Fibroblast of lung (primary cell): ENCODE measurements at regions not wholly inside any gene's neighbourhood (a gene's known extent, or its start where the extent isn't known, plus 50 kb on each side); places are given as distances from the start of the nearest gene placed in this dataset.

Experiments used
- DNase-seq, 2 donors: peaks; one replicate each; pipeline versions ENCODE4 v3.0.0 to v3.0.0-alpha.2; 2010; ENCODE audit warnings: low read depth in 2 of 2
- H2AFZ ChIP-seq: 2 replicates; pipeline ENCODE4 v1.5.1; 2012; ENCODE audit warnings: low read length, control low read depth, inconsistent platforms
- H3K27ac ChIP-seq: 2 replicates; pipeline ENCODE4 v1.5.1; 2011; ENCODE audit warnings: low read length, control low read depth; ENCODE audit not compliant: insufficient read depth
- H3K27me3 ChIP-seq: 2 replicates; pipeline ENCODE4 v1.5.1; 2011; ENCODE audit warnings: mild to moderate bottlenecking, low read length; ENCODE audit not compliant: control insufficient read depth, insufficient read depth
- H3K36me3 ChIP-seq: 2 replicates; pipeline ENCODE4 v1.5.1; 2011; ENCODE audit warnings: low read length; ENCODE audit not compliant: control insufficient read depth, insufficient read depth
- H3K4me1 ChIP-seq: 2 replicates; pipeline ENCODE4 v1.5.1; 2011; ENCODE audit warnings: low read length; ENCODE audit not compliant: control insufficient read depth, insufficient read depth; ENCODE audit errors: extremely low read depth
- H3K4me2 ChIP-seq: 2 replicates; pipeline ENCODE4 v1.5.1; 2011; ENCODE audit warnings: low read length, control low read depth; ENCODE audit not compliant: insufficient read depth; ENCODE audit errors: extremely low read depth
- H3K4me3 ChIP-seq, 4 experiments: fragments of 200-600 bp in 1 of 4; sonication (generic) in 1 of 4; replicated peaks in 1 of 4; 2 replicates each; pipeline ENCODE4 v1.5.1; 2011 to 2016; ENCODE audit warnings: low read length in 4 of 4, low read depth in 3 of 4, mild to moderate bottlenecking in 3 of 4, control low read depth in 2 of 4, inconsistent platforms in 1 of 4, mixed read lengths in 1 of 4; ENCODE audit not compliant: insufficient read depth in 1 of 4; ENCODE audit errors: control extremely low read depth in 1 of 4
- H3K79me2 ChIP-seq: 2 replicates; pipeline ENCODE4 v1.5.1; 2012; ENCODE audit warnings: mild to moderate bottlenecking, low read length, inconsistent platforms; ENCODE audit not compliant: control insufficient read depth, insufficient read depth
- H3K9ac ChIP-seq: 2 replicates; pipeline ENCODE4 v1.5.1; 2011; ENCODE audit warnings: mild to moderate bottlenecking, low read length, control low read depth; ENCODE audit not compliant: insufficient read depth
- H3K9me3 ChIP-seq: 2 replicates; pipeline ENCODE4 v1.5.1; 2012; ENCODE audit warnings: low read depth, low read length; ENCODE audit not compliant: control insufficient read depth, insufficient read depth
- H4K20me1 ChIP-seq: 2 replicates; pipeline ENCODE4 v1.5.1; 2011; ENCODE audit warnings: low read length; ENCODE audit not compliant: control insufficient read depth, insufficient read depth; ENCODE audit errors: extremely low read depth
- CTCF ChIP-seq, 2 donors: IDR thresholded peaks in 1 of 2; conservative IDR thresholded peaks in 1 of 2; 1 replicate in 1 of 2; 2 replicates in 1 of 2; pipeline ENCODE4 v1.5.1; 2011 to 2012; ENCODE audit warnings: low read length in 2 of 2, control low read depth in 1 of 2, inconsistent platforms in 1 of 2, low read depth in 1 of 2, mild to moderate bottlenecking in 1 of 2
- EZH2 ChIP-seq: IDR thresholded peaks from 2 replicates; pipeline ENCODE4 v1.5.1; 2012; ENCODE audit warnings: low read length, control low read depth, mild to moderate bottlenecking; ENCODE audit errors: missing control alignments

GRCh38 chr1:119288751-119289150 lies 79.8 kb upstream of the HAO2 start:
- Histone ChIP-seq H2AFZ (no peak overlapping the region), H4K20me1 (no peaks in the 10 kb centered on the region), H3K9me3 (no peaks in the 10 kb centered on the region), H3K36me3 (no peaks in the 10 kb centered on the region), H3K4me1 (peaks cover 2% of the 10 kb centered on the region), H3K4me2 (no peak overlapping the region), H3K27me3 (no peaks in the 10 kb centered on the region), H3K9ac (no peak overlapping the region), H3K79me2 (no peaks in the 10 kb centered on the region), H3K4me3 (no peak overlapping the region), H3K27ac (no peak overlapping the region)
- peak in 1 of 2 donors; percentile 68 for DNase-seq
- TF ChIP-seq EZH2 (no peak), CTCF (conservative IDR thresholded peaks at IDR 0.05 in 1 of 2, IDR thresholded peaks at IDR 0.05 in 1 of 2; ENCODE audit: low read depth in 1 of 2, low read length in 2 of 2) (no peak)

GRCh38 chr1:119290297-119290696 lies 78.3 kb upstream of the HAO2 start:
- Histone ChIP-seq H4K20me1 (no peaks in the 10 kb centered on the region), H3K4me1 (peaks cover 2% of the 10 kb centered on the region), H2AFZ (no peak overlapping the region), H3K4me2 (no peak overlapping the region), H3K27me3 (no peaks in the 10 kb centered on the region), H3K9me3 (no peaks in the 10 kb centered on the region), H3K4me3 (no peak overlapping the region), H3K36me3 (no peaks in the 10 kb centered on the region), H3K79me2 (no peaks in the 10 kb centered on the region), H3K27ac (no peak overlapping the region), H3K9ac (no peak overlapping the region)
- no peak for TF ChIP-seq CTCF (conservative IDR thresholded peaks at IDR 0.05 in 1 of 2, IDR thresholded peaks at IDR 0.05 in 1 of 2; ENCODE audit: low read depth in 1 of 2, low read length in 2 of 2)
- TF ChIP-seq EZH2: no peak
- no peak for DNase-seq

- Histone ChIP-seq H3K36me3 (no peaks in the 10 kb centered on the region), H3K9me3 (no peaks in the 10 kb centered on the region), H2AFZ (no peak overlapping the region), H3K4me1 (no peaks in the 10 kb centered on the region), H3K4me3 (no peak overlapping the region), H3K27me3 (no peaks in the 10 kb centered on the region), H3K79me2 (no peaks in the 10 kb centered on the region), H4K20me1 (no peaks in the 10 kb centered on the region), H3K9ac (no peak overlapping the region), H3K4me2 (no peak overlapping the region), H3K27ac (no peak overlapping the region)
- DNase-seq: no peak
- no peak for TF ChIP-seq CTCF (conservative IDR thresholded peaks at IDR 0.05 in 1 of 2, IDR thresholded peaks at IDR 0.05 in 1 of 2; ENCODE audit: low read depth in 1 of 2, low read length in 2 of 2)
- no peak for TF ChIP-seq EZH2
These were observed 76.9 kb upstream of the HAO2 start for GRCh38 chr1:119291611-119292206.
